HG02973 (cell line): ENCODE measurements at regions not wholly inside any gene's neighbourhood (a gene's known extent, or its start where the extent isn't known, plus 50 kb on each side); places are given as distances from the start of the nearest gene placed in this dataset.
"Not testable (repeated sequence)": the region's sequence is repeated elsewhere in the genome, so short reads cannot be mapped to it uniquely, and the experiment has no call there.

Experiments
- ATAC-seq: cut with Tn5 transposase; IDR thresholded peaks from one replicate; pipeline ENCODE4 v1.9.1; 2021; ENCODE audit warnings: moderate library complexity; ENCODE audit not compliant: unreplicated experiment

- ATAC-seq: no peak
Observed at GRCh38 chr18:28512357-28512756, 335.4 kb upstream of the CDH2 start.

- no peak for ATAC-seq
Observed at GRCh38 chr18:28511413-28511821, 334.5 kb upstream of the CDH2 start.

GRCh38 chr18:28510210-28510609 is 333.3 kb upstream of the CDH2 start:
- ATAC-seq: no peak

- ATAC-seq: no peak
Observed at GRCh38 chr18:28504066-28504465, 327.1 kb upstream of the CDH2 start.

GRCh38 chr18:28494151-28494550 is 317.2 kb upstream of the CDH2 start:
- ATAC-seq: no peak

GRCh38 chr18:28485918-28486317 is 309.0 kb upstream of the CDH2 start:
- no peak for ATAC-seq

- no peak for ATAC-seq
Observed at GRCh38 chr18:28485210-28485801, 308.4 kb upstream of the CDH2 start.

- no peak for ATAC-seq
Observed at GRCh38 chr18:28478531-28478930, 301.6 kb upstream of the CDH2 start.

GRCh38 chr18:28476302-28476701 is 299.4 kb upstream of the CDH2 start:
- no peak for ATAC-seq

GRCh38 chr18:28469946-28470345 is 293.0 kb upstream of the CDH2 start:
- ATAC-seq: no peak

GRCh38 chr18:28468901-28469300 is 292.0 kb upstream of the CDH2 start:
- ATAC-seq: no peak

- no peak for ATAC-seq
Observed at GRCh38 chr18:28466204-28466603, 289.3 kb upstream of the CDH2 start.

GRCh38 chr18:28459587-28459986 is 282.7 kb upstream of the CDH2 start:
- ATAC-seq: no peak

GRCh38 chr18:28458751-28459150 is 281.8 kb upstream of the CDH2 start:
- ATAC-seq: no peak

GRCh38 chr18:28457784-28458183 is 280.9 kb upstream of the CDH2 start:
- no peak for ATAC-seq

- no peak for ATAC-seq
Observed at GRCh38 chr18:28455971-28456370, 279.0 kb upstream of the CDH2 start.

GRCh38 chr18:28439870-28440269 is 262.9 kb upstream of the CDH2 start:
- ATAC-seq: no peak

- no peak for ATAC-seq
Observed at GRCh38 chr18:28438381-28438780, 261.5 kb upstream of the CDH2 start.

GRCh38 chr18:28432339-28432738 is 255.4 kb upstream of the CDH2 start:
- no peak for ATAC-seq

- no peak for ATAC-seq
Observed at GRCh38 chr18:28425886-28426285, 249.0 kb upstream of the CDH2 start.

- no peak for ATAC-seq
Observed at GRCh38 chr18:28422577-28422976, 245.6 kb upstream of the CDH2 start.

GRCh38 chr18:28421950-28422349 is 245.0 kb upstream of the CDH2 start:
- ATAC-seq: not testable (repeated sequence)

- ATAC-seq: no peak
Observed at GRCh38 chr18:28412521-28412920, 235.6 kb upstream of the CDH2 start.
